DND-41 (cell line): ENCODE measurements at regions not wholly inside any gene's neighbourhood (a gene's known extent, or its start where the extent isn't known, plus 50 kb on each side); places are given as distances from the start of the nearest gene placed in this dataset.

ENCODE experiments used
- CTCF ChIP-seq: IDR thresholded peaks from 2 replicates; pipeline ENCODE4 v1.5.1; 2012; ENCODE audit warnings: borderline replicate concordance, low read length, moderate library complexity, mild to moderate bottlenecking; ENCODE audit not compliant: poor library complexity, severe bottlenecking; ENCODE audit errors: extremely low read depth
- EZH2 ChIP-seq: IDR thresholded peaks from 3 replicates; pipeline ENCODE4 v1.6.1; 2012; ENCODE audit warnings: borderline replicate concordance, low read depth, mild to moderate bottlenecking, moderate library complexity, low read length, inconsistent platforms; ENCODE audit not compliant: severe bottlenecking

GRCh38 chr22:47919001-47919441, 1156.6 kb downstream of the TBC1D22A start:
- TF ChIP-seq CTCF (no peak), EZH2 (no peak)
